GM12892 (cell line): ENCODE measurements at regions not wholly inside any gene's neighbourhood (a gene's known extent, or its start where the extent isn't known, plus 50 kb on each side); places are given as distances from the start of the nearest gene placed in this dataset.

ENCODE experiments used
- DNase-seq: peaks from one replicate; pipeline ENCODE4 v3.0.0; 2011; ENCODE audit not compliant: insufficient read length
- FAIRE-seq: peaks from 2 replicates; lab custom pipeline; 2011; peaks lifted over from hg19 to GRCh38; lab: Jason Lieb, UNC
- POLR2A ChIP-seq: IDR thresholded peaks from 2 replicates; pipeline ENCODE4 v1.6.1; 2011; ENCODE audit warnings: low read depth, low read length, control low read depth
- POLR2AphosphoS5 ChIP-seq: IDR thresholded peaks from 2 replicates; pipeline ENCODE4 v1.6.1; 2011; ENCODE audit warnings: low read depth, low read length, control low read depth
- TAF1 ChIP-seq: IDR thresholded peaks from 2 replicates; pipeline ENCODE4 v1.6.1; 2011; ENCODE audit warnings: low read depth, mild to moderate bottlenecking, control low read depth, low read length, borderline replicate concordance

DNA sequence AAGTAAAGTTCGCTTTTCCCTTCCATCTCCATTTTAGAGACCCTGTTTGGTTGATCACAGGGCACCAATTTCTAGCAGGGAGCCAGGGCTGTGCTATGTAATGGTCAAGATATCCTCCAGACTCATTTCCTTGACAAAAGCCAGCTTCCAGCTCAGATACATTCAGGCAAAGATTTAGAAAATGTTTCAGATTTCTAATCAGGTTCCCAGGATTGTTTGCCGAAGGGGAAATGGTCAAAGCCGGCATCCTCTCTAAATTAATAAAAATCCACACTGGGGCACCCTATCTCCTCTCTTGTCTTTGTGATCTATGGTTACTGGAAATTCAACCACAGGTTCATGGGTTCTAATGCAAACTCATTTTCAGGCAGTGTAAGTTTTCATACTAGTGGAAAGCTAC lies 686.8 kb upstream of the KIF2B start:
- TF ChIP-seq TAF1: no peak
- DNase-seq: no peak
- no peak for FAIRE-seq

DNA sequence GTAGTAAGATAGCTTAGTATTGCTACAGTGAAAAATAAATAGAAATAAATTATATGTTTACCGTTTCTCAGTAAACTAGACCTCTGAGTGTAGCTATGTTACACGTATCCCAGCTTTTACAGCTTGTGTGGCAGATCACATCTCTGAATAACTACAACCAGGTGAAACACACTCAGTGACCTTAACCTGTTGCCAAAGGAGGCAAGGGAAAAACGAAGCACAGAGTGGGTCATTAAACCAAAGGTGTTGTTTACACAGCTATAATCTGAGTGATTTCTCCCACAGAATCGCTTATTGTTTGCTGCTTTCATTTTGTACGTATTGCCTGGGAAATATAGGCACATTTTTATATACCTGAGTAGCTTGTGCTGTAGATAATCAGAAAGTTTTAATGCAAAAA lies 688.2 kb upstream of the KIF2B start:
- DNase-seq (no peak), FAIRE-seq (no peak)
- TF ChIP-seq TAF1 (no peak), POLR2A (no peak), POLR2AphosphoS5 (no peak)

DNA sequence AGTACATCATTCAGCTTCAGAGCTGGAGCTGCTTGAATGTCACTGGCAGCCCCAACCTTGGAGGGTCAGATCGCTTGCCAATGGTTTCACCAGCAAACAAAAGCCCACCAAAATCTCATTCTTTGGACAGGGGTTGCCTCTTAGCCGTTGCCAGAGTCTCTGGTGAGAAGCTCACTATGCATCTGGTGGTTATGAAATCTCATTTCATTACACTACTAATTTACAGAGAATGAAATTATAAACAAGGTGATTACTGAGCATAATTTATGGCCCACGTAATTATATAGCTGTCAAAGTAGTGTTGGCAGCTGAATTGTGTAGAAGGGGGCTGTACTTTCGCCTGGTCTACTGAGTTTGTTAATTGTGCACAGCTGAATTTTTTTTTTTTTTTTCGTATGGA lies 688.9 kb upstream of the KIF2B start:
- FAIRE-seq (no peak), DNase-seq (no peak)
- no peak for TF ChIP-seq TAF1
- TF ChIP-seq POLR2A: no peak
- no peak for TF ChIP-seq POLR2AphosphoS5

DNA sequence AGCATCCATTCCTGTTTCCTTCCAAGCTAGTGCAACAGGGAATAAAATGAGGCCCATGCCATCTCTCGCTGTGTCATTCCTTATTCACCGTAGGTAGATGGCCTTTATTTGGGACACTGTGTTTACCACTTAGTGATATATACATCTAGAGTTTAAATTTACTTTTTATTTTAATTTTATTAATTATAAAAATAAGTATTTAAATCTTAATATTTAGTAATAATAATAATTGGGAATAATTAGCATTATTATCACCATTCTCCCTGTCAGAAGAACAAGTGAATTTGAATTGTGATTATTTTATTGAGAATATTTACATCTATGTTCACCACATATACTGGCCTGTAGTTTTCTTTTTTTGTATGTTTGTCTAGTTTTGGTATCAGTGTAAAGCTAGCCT lies 692.9 kb upstream of the KIF2B start:
- no peak for DNase-seq
- TF ChIP-seq POLR2AphosphoS5 (no peak), TAF1 (no peak), POLR2A (no peak)
- no peak for FAIRE-seq

DNA sequence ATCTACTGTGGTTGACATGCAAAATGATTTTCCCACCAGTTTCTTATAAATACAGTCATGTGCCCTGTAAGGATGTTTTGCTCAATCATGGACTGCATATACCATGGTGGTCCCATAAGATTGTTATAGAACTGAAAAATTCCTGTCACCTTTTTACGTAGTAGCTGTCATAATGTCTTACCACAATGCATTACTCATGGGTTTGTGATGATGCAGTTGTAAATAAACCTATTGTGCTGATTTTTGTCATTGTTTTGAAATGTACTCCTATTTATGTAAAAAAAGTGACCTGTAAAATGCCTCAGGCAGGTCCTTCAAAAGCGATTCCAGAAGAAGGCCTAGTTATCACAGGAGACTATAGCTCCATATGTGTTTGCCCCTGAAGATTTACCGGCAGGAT lies 695.4 kb upstream of the KIF2B start:
- FAIRE-seq (no peak), DNase-seq (no peak)
- TF ChIP-seq POLR2A (no peak), POLR2AphosphoS5 (no peak), TAF1 (no peak)

DNA sequence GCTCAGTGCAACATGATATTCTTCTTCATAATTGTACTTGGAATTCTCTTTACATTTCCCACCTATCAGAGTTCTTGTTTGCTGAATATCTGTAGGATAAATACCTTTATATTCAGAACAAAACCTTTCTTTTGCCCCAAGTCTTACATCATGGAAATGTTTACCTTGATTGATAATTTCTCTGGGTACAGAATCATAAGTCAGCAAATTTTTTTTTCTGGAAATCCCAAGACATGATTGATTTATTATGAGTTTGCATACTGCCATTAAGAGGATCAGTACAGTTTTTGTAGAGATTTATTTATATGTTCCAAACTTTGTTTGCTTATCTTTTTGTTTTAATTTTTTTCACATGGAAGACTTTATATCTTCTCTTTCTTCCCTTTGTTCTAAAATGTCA lies 699.8 kb upstream of the KIF2B start:
- no peak for FAIRE-seq
- TF ChIP-seq POLR2AphosphoS5 (no peak), TAF1 (no peak), POLR2A (no peak)
- DNase-seq: no peak

DNA sequence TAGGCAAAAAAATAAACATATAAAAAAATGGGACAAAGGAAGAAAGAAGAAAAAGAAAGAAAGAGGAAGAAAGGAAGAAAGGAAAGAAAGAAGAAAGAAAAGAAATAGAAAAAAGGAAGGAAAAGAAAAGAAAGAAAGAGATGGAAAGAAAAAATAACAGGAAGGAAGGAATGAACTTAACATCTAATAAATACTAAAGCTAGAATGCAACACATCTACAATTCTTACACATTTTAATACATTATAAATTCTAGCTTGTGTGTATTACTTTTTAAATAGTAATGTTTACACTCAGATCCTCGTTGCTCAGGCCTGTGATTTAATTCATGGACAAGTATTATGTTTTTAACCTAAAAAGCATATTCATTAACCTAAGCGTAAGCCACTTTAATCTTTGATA lies 703.0 kb upstream of the KIF2B start:
- DNase-seq (no peak), FAIRE-seq (no peak)
- TF ChIP-seq TAF1: no peak
- no peak for TF ChIP-seq POLR2AphosphoS5
- TF ChIP-seq POLR2A: no peak

DNA sequence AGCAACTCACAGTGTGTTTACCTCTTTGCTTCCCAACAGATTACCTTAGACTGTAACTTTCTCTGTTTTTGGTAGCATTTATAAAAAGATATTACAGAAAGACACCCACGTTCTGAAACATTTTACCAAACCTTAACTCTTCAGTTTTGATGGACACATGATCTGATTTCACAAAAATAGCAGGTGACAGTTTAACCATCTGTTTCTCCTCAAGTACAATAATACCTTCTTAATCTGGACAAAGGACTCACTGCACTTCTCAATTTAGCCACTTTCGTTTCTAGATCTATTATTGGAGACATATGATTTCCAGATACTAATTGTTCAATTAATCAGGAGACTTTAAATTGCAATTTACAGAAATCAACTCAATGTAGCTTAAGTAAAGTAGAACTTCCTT lies 703.8 kb upstream of the KIF2B start:
- FAIRE-seq (no peak), DNase-seq (no peak)
- TF ChIP-seq POLR2AphosphoS5 (no peak), POLR2A (no peak), TAF1 (no peak)

DNA sequence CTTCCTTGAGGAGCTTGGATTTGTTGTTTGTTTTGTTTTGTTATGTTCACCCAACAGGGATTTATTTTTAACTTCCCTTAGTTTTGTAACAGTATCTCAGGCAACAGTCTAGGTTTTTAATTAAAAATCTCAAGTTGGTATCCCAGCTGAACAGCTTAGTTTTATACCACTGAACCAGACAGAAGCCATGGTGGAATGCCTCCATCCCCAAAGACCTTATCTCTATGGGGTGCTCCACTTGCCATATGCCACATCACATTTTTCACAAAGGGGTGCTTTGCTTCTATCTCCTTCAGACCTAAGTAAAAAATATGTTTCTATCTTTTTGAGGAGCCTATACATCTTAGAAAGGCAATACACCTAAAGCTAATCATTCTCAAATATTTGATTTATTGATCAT lies 715.8 kb upstream of the KIF2B start:
- no peak for DNase-seq

DNA sequence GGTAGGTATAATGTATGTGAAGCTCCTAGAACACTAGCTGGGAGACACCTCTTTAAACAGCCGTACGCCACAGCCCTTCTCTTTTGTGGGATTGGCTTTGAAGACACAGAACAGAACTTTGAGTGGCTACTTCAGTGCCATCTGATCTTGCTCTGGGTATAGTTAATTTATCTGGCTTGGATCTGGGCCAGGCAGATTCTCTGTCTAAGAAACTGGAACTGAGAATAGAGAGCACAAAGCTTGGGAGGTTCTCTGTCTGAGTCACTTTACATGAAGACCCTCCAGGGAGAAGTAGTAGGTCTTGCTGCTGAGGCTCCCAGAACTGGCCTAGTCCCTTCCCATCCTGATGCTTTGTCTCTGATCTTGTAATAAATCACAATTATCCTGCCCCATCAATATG lies 721.0 kb upstream of the KIF2B start:
- TF ChIP-seq POLR2AphosphoS5 (no peak), POLR2A (no peak), TAF1 (no peak)
- no peak for FAIRE-seq
- no peak for DNase-seq

More for the DNA sequence above, 715.8 kb upstream of the KIF2B start:
- no peak for FAIRE-seq
- TF ChIP-seq TAF1: no peak
- no peak for TF ChIP-seq POLR2AphosphoS5
- TF ChIP-seq POLR2A: no peak

DNA sequence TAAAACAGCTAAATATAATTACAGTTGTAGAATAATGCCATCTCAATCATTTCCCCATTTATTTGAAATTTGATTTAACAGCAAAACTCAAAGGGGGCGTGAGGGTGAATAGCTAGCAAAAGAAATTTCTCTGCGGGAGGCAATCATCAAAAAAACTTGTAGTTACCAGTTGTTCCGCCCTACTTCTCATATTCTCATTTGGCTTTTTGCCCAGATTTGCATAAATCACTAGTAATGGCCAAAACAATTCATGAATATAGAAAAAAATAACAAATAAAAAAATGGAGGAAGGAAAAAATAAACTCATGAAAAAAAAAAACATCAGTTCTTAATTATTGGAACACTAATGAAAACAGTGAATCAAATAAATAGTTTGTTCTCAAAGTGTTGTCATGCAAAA lies 722.6 kb upstream of the KIF2B start:
- FAIRE-seq: no peak
- no peak for DNase-seq

DNA sequence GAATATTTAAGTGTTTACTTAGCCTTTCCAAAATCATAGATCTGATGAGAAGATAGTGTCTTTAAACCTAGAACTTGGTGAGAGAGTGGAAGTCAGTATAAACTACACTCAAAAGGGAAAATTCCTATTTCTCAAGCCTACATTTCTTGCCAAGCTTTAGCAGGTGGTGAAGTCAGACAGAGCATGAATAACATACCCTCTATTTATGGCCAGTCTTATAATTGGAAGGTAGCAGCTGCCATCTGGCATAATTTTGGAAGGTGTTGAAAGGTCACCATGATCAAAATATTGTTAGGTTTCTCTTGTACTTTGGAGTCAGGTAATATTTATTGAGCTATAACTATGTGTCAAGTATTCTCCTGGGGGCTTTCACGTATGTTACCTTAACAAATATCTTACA lies 729.3 kb upstream of the KIF2B start:
- TF ChIP-seq POLR2A: no peak
- no peak for TF ChIP-seq TAF1
- DNase-seq (no peak), FAIRE-seq (no peak)

More for the DNA sequence above, 722.6 kb upstream of the KIF2B start:
- TF ChIP-seq POLR2AphosphoS5 (no peak), TAF1 (no peak), POLR2A (no peak)

DNA sequence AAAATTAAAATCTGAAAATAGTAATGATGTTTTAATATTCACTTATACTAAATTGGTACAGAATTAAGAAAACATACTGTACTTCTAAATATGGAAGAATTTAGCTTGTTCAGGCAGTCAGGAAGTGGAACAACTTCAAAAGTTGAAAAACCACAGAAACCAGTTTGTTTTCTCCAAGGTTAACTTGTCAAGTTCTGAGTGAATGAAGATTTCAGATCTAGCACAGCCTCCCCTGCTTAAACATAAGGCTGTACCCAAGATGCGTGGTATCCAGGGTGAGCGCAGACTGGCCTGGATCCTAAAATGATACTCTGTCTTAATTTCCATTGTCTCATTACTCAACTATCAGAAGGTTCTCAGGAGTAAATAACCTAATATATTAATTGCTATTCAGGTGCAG lies 730.7 kb upstream of the KIF2B start:
- no peak for TF ChIP-seq POLR2A
- no peak for TF ChIP-seq TAF1
- TF ChIP-seq POLR2AphosphoS5: no peak
- FAIRE-seq (no peak), DNase-seq (no peak)
